WTC11 (cell line): ENCODE measurements at regions not wholly inside any gene's neighbourhood (a gene's known extent, or its start where the extent isn't known, plus 50 kb on each side); places are given as distances from the start of the nearest gene placed in this dataset.

Source experiments
- ATF2 ChIP-seq: sonication (generic); formaldehyde crosslinking; IDR thresholded peaks from 2 replicates; pipeline ENCODE4 v1.8.1; 2022; ENCODE audit warnings: low read depth, missing genetic modification reagents, borderline replicate concordance
- CTCF ChIP-seq: fragments of 200-600 bp; IDR thresholded peaks from 2 replicates; pipeline ENCODE4 v1.8.0; 2022; ENCODE audit warnings: antibody characterized with exemption
- PREB ChIP-seq: sonication (generic); formaldehyde crosslinking; IDR thresholded peaks from 2 replicates; pipeline ENCODE4 v1.8.1; 2022; ENCODE audit warnings: mild to moderate bottlenecking, missing genetic modification reagents, moderate library complexity, borderline replicate concordance
- TEAD4 ChIP-seq: sonication (generic); formaldehyde crosslinking; IDR thresholded peaks from 2 replicates; pipeline ENCODE4 v1.8.0; 2022; ENCODE audit warnings: mild to moderate bottlenecking, missing genetic modification reagents

GRCh38 chr16:47946092-47946491, 209.7 kb downstream of the ABCC12 start:
- TF ChIP-seq ATF2 (CRISPR knock-in tag) (no peak), CTCF (no peak), TEAD4 (no peak), PREB (CRISPR knock-in tag) (no peak)
